ENCODE measurements at regions not wholly inside any gene's neighbourhood (a gene's known extent, or its start where the extent isn't known, plus 50 kb on each side); places are given as distances from the start of the nearest gene placed in this dataset.

- TF ChIP-seq, protein P1, sequence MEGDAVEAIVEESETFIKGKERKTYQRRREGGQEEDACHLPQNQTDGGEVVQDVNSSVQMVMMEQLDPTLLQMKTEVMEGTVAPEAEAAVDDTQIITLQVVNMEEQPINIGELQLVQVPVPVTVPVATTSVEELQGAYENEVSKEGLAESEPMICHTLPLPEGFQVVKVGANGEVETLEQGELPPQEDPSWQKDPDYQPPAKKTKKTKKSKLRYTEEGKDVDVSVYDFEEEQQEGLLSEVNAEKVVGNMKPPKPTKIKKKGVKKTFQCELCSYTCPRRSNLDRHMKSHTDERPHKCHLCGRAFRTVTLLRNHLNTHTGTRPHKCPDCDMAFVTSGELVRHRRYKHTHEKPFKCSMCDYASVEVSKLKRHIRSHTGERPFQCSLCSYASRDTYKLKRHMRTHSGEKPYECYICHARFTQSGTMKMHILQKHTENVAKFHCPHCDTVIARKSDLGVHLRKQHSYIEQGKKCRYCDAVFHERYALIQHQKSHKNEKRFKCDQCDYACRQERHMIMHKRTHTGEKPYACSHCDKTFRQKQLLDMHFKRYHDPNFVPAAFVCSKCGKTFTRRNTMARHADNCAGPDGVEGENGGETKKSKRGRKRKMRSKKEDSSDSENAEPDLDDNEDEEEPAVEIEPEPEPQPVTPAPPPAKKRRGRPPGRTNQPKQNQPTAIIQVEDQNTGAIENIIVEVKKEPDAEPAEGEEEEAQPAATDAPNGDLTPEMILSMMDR (IDR thresholded peaks at IDR 0.05; ENCODE audit: poor library complexity), result no peak
- no peak for TF ChIP-seq EZH2phosphoT487 (IDR thresholded peaks at IDR 0.05; ENCODE audit: low read depth, severe bottlenecking, unreplicated experiment)
These were observed 322.6 kb upstream of the ACTBL2 start for GRCh38 chr5:57805170-57805569.

Data from hepatocyte (in vitro differentiated cells).